Esophagus muscularis mucosa (tissue), 4 donors: ENCODE measurements at regions not wholly inside any gene's neighbourhood (a gene's known extent, or its start where the extent isn't known, plus 50 kb on each side); places are given as distances from the start of the nearest gene placed in this dataset.

Source experiments
- CTCF ChIP-seq, 3 experiments: fragments of 200-600 bp in 2 of 3; fragments of 450-650 bp in 1 of 3; sonication (generic) in 2 of 3; IDR thresholded peaks; one replicate each; pipeline ENCODE4 v1.5.1; 2017 to 2019; ENCODE audit warnings: antibody characterized with exemption in 3 of 3, mild to moderate bottlenecking in 2 of 3, moderate library complexity in 1 of 3
- EP300 ChIP-seq: sonication (generic); formaldehyde crosslinking; IDR thresholded peaks from one replicate; pipeline ENCODE4 v1.6.1; 2017; ENCODE audit warnings: antibody characterized with exemption
- POLR2A ChIP-seq: fragments of 450-650 bp; IDR thresholded peaks from one replicate; pipeline ENCODE4 v1.6.1; 2017; ENCODE audit warnings: antibody characterized with exemption, moderate library complexity, mild to moderate bottlenecking, low read depth
- POLR2AphosphoS5 ChIP-seq, 2 donors: sonication (generic); formaldehyde crosslinking; IDR thresholded peaks; one replicate each; pipeline ENCODE4 v1.6.1; 2017; ENCODE audit warnings: antibody characterized with exemption in 2 of 2

- TF ChIP-seq CTCF (IDR thresholded peaks at IDR 0.05) (no peak), POLR2A (no peak), POLR2AphosphoS5 (IDR thresholded peaks at IDR 0.05) (no peak), EP300 (no peak)
Measured at GRCh38 chr18:10131081-10131459, 217.3 kb downstream of the VAPA start.
